OCI-LY1 (cell line): ENCODE measurements at regions not wholly inside any gene's neighbourhood (a gene's known extent, or its start where the extent isn't known, plus 50 kb on each side); places are given as distances from the start of the nearest gene placed in this dataset.

ENCODE experiments used
- H2AFZ ChIP-seq: fragments of 200-600 bp; sonication (generic), shearing (Covaris generic); 2 replicates; pipeline ENCODE4 v1.6.0; 2014; ENCODE audit warnings: antibody characterized with exemption, mild to moderate bottlenecking, low read length
- H3F3A ChIP-seq: fragments of 200-600 bp; sonication (generic), shearing (Covaris generic); 2 replicates; pipeline ENCODE4 v1.6.0; 2014; ENCODE audit warnings: mild to moderate bottlenecking, antibody characterized with exemption, low read length, moderate library complexity; ENCODE audit not compliant: insufficient read depth
- H3K27ac ChIP-seq: fragments of 200-600 bp; sonication (generic); 2 replicates; pipeline ENCODE4 v1.5.1; 2014; ENCODE audit warnings: low read length, mixed run types, mild to moderate bottlenecking, low read depth; ENCODE audit not compliant: poor library complexity, severe bottlenecking
- H3K27me3 ChIP-seq: fragments of 200-600 bp; sonication (generic); 2 replicates; pipeline ENCODE4 v1.6.0; 2014; ENCODE audit warnings: antibody characterized with exemption, mild to moderate bottlenecking, low read length, moderate library complexity; ENCODE audit not compliant: insufficient read depth
- H3K36me3 ChIP-seq: fragments of 200-600 bp; sonication (generic); 2 replicates; pipeline ENCODE4 v1.6.1; 2014; ENCODE audit warnings: mild to moderate bottlenecking, antibody characterized with exemption, low read length, moderate library complexity, mixed read lengths; ENCODE audit not compliant: insufficient read depth
- H3K4me1 ChIP-seq: fragments of 200-600 bp; sonication (generic); 2 replicates; pipeline ENCODE4 v1.5.1; 2014; ENCODE audit warnings: mild to moderate bottlenecking, low read length, moderate library complexity; ENCODE audit not compliant: insufficient read depth, severe bottlenecking
- H3K4me2 ChIP-seq: fragments of 200-600 bp; sonication (generic), shearing (Covaris generic); 2 replicates; pipeline ENCODE4 v1.6.1; 2014; ENCODE audit warnings: low read length
- H3K4me3 ChIP-seq: fragments of 200-600 bp; sonication (generic); 2 replicates; pipeline ENCODE4 v1.5.1; 2014; ENCODE audit warnings: low read length, low read depth, mild to moderate bottlenecking, mixed read lengths; ENCODE audit not compliant: poor library complexity, severe bottlenecking
- H3K79me2 ChIP-seq: fragments of 200-600 bp; shearing (Covaris generic); 2 replicates; pipeline ENCODE4 v1.6.1; 2016; ENCODE audit warnings: mixed run types, low read length, mixed read lengths; ENCODE audit not compliant: insufficient read depth
- H3K9ac ChIP-seq: fragments of 200-600 bp; sonication (generic), shearing (Covaris generic); 2 replicates; pipeline ENCODE4 v1.6.1; 2014; ENCODE audit warnings: mild to moderate bottlenecking, low read length, mixed read lengths
- H3K9me2 ChIP-seq: fragments of 200-600 bp; sonication (generic), shearing (Covaris generic); 2 replicates; pipeline ENCODE4 v1.6.1; 2014; ENCODE audit warnings: low read depth, mild to moderate bottlenecking, low read length, mixed read lengths
- H3K9me3 ChIP-seq: fragments of 200-600 bp; shearing (Covaris generic); 2 replicates; pipeline ENCODE4 v1.6.1; 2014; ENCODE audit warnings: low read length, mixed read lengths
- H4K20me1 ChIP-seq: fragments of 200-600 bp; sonication (generic), shearing (Covaris generic); 2 replicates; pipeline ENCODE4 v1.6.0; 2016; ENCODE audit warnings: mild to moderate bottlenecking, low read length; ENCODE audit not compliant: insufficient read depth
- EZH2 ChIP-seq: fragments of 200-600 bp; sonication (generic), shearing (Covaris generic); IDR thresholded peaks from 2 replicates; pipeline ENCODE4 v1.8.0; 2017; ENCODE audit warnings: borderline replicate concordance, mixed run types, mild to moderate bottlenecking, antibody characterized with exemption, low read length, moderate library complexity, mixed read lengths
- TF ChIP-seq, protein P1 (sequence below): fragments of 200-600 bp; sonication (generic), shearing (Covaris generic); IDR thresholded peaks from 2 replicates; pipeline ENCODE4 v1.5.1; 2017; ENCODE audit warnings: mild to moderate bottlenecking, antibody characterized with exemption, low read length, moderate library complexity, mixed read lengths

GRCh38 chr3:80771085-80771484 lies 990.4 kb downstream of the GBE1 start:
- Histone ChIP-seq H4K20me1 (no peaks in the 10 kb centered on the region), H3K4me1 (peaks cover 4% of the 10 kb centered on the region), H3K27ac (no peak overlapping the region), H3K9me2 (no peaks in the 10 kb centered on the region), H3K4me2 (no peak overlapping the region), H3K4me3 (no peak overlapping the region), H3K36me3 (no peaks in the 10 kb centered on the region), H3K9me3 (no peaks in the 10 kb centered on the region), H3K79me2 (no peaks in the 10 kb centered on the region), H3K9ac (no peak overlapping the region), H3K27me3 (no peaks in the 10 kb centered on the region), H3F3A (no peaks in the 10 kb centered on the region), H2AFZ (no peak overlapping the region)
- no peak for TF ChIP-seq EZH2
- TF ChIP-seq, protein P1, sequence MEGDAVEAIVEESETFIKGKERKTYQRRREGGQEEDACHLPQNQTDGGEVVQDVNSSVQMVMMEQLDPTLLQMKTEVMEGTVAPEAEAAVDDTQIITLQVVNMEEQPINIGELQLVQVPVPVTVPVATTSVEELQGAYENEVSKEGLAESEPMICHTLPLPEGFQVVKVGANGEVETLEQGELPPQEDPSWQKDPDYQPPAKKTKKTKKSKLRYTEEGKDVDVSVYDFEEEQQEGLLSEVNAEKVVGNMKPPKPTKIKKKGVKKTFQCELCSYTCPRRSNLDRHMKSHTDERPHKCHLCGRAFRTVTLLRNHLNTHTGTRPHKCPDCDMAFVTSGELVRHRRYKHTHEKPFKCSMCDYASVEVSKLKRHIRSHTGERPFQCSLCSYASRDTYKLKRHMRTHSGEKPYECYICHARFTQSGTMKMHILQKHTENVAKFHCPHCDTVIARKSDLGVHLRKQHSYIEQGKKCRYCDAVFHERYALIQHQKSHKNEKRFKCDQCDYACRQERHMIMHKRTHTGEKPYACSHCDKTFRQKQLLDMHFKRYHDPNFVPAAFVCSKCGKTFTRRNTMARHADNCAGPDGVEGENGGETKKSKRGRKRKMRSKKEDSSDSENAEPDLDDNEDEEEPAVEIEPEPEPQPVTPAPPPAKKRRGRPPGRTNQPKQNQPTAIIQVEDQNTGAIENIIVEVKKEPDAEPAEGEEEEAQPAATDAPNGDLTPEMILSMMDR, result no peak

DNA sequence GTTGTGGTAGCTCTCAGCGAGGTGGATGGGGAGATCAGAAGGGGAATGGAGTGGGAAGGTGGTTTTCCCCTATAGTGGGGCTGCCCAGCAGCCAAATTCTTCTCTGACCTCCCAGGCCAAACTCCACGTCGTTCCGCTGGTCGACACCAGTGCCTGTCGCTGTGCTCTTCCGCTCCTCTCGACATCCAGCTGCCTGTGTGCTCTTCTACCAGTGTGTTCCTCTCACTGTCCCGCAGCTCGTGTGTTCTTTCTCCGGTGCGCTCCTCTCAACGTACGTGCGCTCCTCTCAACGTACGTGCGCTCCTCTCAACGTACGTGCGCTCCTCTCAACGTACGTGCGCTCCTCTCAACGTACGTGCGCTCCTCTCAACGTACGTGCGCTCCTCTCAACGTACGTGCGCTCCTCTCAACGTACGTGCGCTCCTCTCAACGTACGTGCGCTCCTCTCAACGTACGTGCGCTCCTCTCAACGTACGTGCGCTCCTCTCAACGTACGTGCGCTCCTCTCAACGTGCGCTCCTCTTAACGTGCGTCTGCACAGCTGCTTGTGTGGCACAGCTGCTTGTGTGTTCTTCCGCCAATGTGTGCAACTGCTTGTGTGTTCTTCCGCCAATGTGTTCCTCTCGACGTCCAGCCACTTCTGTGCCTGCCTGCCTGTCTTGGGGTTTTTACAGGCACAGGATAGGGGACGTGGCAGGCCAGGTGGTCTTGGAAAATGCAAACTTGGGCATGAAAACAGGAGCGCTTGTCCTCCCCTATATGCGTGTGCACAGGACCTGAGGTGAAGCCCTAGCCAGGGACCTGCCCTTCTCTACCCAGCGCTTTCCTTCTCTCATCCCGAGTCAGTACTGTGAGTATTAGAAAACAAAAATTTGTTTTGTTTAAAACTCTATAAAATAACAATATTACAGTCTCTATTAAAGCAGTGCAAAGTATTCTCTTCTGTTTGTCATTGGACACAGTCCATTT lies 991.1 kb downstream of the GBE1 start:
- Histone ChIP-seq H4K20me1 (no peaks in the 10 kb centered on the region), H3K4me3 (no peak overlapping the region), H3K4me2 (no peak overlapping the region), H3K9me2 (no peaks in the 10 kb centered on the region), H3K79me2 (no peaks in the 10 kb centered on the region), H3K9me3 (no peaks in the 10 kb centered on the region), H3F3A (no peaks in the 10 kb centered on the region), H3K27ac (no peak overlapping the region), H3K36me3 (no peaks in the 10 kb centered on the region), H2AFZ (no peak overlapping the region), H3K27me3 (no peaks in the 10 kb centered on the region), H3K4me1 (peaks cover 4% of the 10 kb centered on the region), H3K9ac (no peak overlapping the region)
- TF ChIP-seq EZH2, result no peak
- TF ChIP-seq, protein P1, result no peak

- no peak overlapping the region for H3K4me3 ChIP-seq
- no peak overlapping the region for H2AFZ ChIP-seq
- no peaks in the 10 kb centered on the region for H3K9me3 ChIP-seq
- H3F3A ChIP-seq, result no peaks in the 10 kb centered on the region
- H3K27ac ChIP-seq, result no peak overlapping the region
- H3K36me3 ChIP-seq, result no peaks in the 10 kb centered on the region
- no peak for TF ChIP-seq EZH2
- TF ChIP-seq, protein P1, result no peak
- no peak overlapping the region for H3K4me2 ChIP-seq
- no peaks in the 10 kb centered on the region for H4K20me1 ChIP-seq
- peaks cover 4% of the 10 kb centered on the region for H3K4me1 ChIP-seq
- H3K9me2 ChIP-seq, result no peaks in the 10 kb centered on the region
- no peaks in the 10 kb centered on the region for H3K27me3 ChIP-seq
- no peak overlapping the region for H3K9ac ChIP-seq
- H3K79me2 ChIP-seq, result no peaks in the 10 kb centered on the region
These were observed 991.8 kb downstream of the GBE1 start for GRCh38 chr3:80769683-80770082.
